Left lung (tissue), 4 donors: ENCODE measurements at regions not wholly inside any gene's neighbourhood (a gene's known extent, or its start where the extent isn't known, plus 50 kb on each side); places are given as distances from the start of the nearest gene placed in this dataset.

Experiments used
- ATAC-seq: fragments of 200-7000 bp; cut with Tn5 transposase; one replicate; pipeline ENCODE4 v1.9.1; 2020; ENCODE audit warnings: moderate library complexity
- DNase-seq, 4 donors: peaks; one replicate each; pipeline ENCODE4 v3.0.0-alpha.2; 2013 to 2020
- H3K27ac ChIP-seq, 2 donors: fragments of 200-600 bp; sonication (generic) in 1 of 2; one replicate each; pipeline versions ENCODE4 v1.5.0 to v1.8.0; 2020 to 2021
- H3K27me3 ChIP-seq, 2 donors: fragments of 200-600 bp; sonication (generic) in 1 of 2; one replicate each; pipeline versions ENCODE4 v1.5.0 to v1.8.0; 2020 to 2021
- H3K36me3 ChIP-seq, 2 donors: fragments of 200-600 bp; sonication (generic) in 1 of 2; one replicate each; pipeline versions ENCODE4 v1.5.0 to v1.8.0; 2020 to 2021
- H3K4me1 ChIP-seq, 2 donors: fragments of 200-600 bp; one replicate each; pipeline ENCODE4 v1.8.0; 2021
- H3K4me3 ChIP-seq, 2 donors: fragments of 200-600 bp; sonication (generic) in 1 of 2; one replicate each; pipeline versions ENCODE4 v1.5.0 to v1.8.0; 2020 to 2021; ENCODE audit warnings: mild to moderate bottlenecking in 1 of 2
- H3K9me3 ChIP-seq, 2 donors: fragments of 200-600 bp; sonication (generic) in 1 of 2; one replicate each; pipeline versions ENCODE4 v1.5.0 to v1.8.0; 2020 to 2021
- intact Hi-C, 2 donors: fragments of 100-400 bp; cut with DNase I; formaldehyde crosslinking; loops; one replicate each; pipeline versions ENCODE4 v1.11.2 to v1.14.2; 2022
- TF ChIP-seq, protein P1 (sequence below), 2 donors: fragments of 200-600 bp; sonication (generic) in 1 of 2; IDR thresholded peaks; one replicate each; pipeline versions ENCODE4 v1.5.0 to v1.8.0; 2021; ENCODE audit warnings: antibody characterized with exemption in 2 of 2
- donor health status: DM: no; HTN: yes; CAD: no.
- donor health status: DM: no; HTN: no; CAD: no.

DNA sequence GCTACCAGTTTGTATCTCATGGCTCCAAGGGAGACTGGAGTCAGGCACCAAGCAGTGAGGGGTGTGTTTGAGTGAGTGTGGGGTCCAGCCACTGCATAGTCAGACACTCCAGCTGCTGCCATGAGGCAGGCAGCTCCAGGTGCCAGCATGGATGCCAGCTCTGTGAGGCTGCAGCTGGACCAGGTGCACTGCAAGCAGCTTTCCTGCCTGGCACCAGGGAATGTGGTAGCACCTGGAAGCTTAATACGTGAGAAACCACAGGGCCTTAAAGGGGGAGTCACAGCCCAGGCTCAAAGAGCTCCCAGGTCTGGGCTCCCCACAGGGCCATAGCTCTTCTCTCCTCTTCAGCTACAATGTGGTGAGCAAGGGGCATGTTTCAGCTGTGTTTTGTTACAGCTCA is 817.8 kb upstream of the LUZP2 start:
- DNase-seq (peak in 1 of 4 donors; percentile 37), ATAC-seq (no peak)
- Histone ChIP-seq H3K9me3 (no peaks in the 10 kb centered on the region), H3K4me1 (no peaks in the 10 kb centered on the region), H3K27ac (no peak overlapping the region), H3K36me3 (no peaks in the 10 kb centered on the region), H3K4me3 (no peak overlapping the region), H3K27me3 (no peaks in the 10 kb centered on the region)
- intact Hi-C loops, result no loop called here
- TF ChIP-seq, protein P1, sequence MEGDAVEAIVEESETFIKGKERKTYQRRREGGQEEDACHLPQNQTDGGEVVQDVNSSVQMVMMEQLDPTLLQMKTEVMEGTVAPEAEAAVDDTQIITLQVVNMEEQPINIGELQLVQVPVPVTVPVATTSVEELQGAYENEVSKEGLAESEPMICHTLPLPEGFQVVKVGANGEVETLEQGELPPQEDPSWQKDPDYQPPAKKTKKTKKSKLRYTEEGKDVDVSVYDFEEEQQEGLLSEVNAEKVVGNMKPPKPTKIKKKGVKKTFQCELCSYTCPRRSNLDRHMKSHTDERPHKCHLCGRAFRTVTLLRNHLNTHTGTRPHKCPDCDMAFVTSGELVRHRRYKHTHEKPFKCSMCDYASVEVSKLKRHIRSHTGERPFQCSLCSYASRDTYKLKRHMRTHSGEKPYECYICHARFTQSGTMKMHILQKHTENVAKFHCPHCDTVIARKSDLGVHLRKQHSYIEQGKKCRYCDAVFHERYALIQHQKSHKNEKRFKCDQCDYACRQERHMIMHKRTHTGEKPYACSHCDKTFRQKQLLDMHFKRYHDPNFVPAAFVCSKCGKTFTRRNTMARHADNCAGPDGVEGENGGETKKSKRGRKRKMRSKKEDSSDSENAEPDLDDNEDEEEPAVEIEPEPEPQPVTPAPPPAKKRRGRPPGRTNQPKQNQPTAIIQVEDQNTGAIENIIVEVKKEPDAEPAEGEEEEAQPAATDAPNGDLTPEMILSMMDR (IDR thresholded peaks at IDR 0.05), result no peak

DNA sequence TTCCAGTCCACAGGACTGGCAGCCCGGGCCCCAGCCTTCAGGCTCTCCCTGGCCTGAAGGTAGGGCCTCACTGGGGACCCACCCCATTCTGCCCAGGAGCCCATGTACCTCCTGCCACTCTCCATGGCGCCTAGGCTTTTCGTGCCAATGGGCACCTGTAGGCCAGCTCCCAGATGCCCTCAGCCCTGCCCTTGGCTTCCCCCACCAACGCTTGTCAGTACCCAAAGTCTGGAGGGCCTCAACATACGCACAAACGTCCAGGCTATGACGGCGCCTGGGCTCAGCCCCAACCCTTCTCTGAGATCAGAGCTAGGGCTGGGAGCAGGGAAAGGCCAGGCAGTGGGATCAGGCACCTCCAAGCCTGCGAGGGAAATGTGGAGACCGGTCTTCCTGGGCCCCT is 816.9 kb upstream of the LUZP2 start:
- no peak overlapping the region for H3K27ac ChIP-seq
- no peaks in the 10 kb centered on the region for H3K4me1 ChIP-seq
- peak in 2 of 4 donors; percentile 29 to 53 for DNase-seq
- ATAC-seq, result no peak
- no peaks in the 10 kb centered on the region for H3K36me3 ChIP-seq
- no peaks in the 10 kb centered on the region for H3K27me3 ChIP-seq
- H3K9me3 ChIP-seq, result no peaks in the 10 kb centered on the region
- intact Hi-C loops, result no loop called here
- H3K4me3 ChIP-seq, result no peak overlapping the region
- TF ChIP-seq, protein P1 (IDR thresholded peaks at IDR 0.05), result no peak

DNA sequence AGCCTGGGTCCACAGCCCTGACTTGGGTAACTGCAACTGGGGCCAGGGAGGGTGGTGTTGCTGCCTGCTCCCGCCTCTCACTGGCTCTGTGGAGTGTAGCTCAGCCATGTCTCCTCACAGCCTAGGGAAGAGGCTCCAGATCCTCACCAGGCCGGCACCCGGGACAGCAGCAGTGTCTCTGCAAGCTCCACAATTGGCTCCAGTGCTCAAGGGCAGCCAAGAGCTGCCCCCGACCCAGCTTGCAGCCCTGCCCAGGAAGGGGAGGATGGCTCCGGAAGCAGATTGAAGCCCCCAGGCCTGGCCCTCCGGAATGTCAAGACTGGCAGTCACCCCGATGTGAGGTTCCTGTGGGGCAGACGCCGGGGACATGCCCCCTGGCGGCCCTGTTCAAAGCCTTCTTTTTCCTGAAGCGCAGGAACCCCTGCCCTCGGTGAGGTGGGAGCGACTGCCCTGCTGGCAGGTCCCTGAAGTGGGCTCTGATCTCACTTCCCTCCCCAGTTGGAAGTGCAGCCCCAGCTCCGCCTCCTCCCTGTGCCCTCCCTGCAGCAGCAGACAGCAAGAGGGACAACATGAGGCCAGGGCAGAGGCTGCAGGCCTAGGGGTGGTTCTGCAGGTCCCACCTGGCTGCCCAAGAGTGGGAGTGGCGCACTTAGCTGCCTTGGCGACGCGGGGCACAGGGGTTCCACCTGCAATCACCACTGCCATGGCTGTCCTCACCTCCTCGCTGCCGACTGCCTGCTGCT is 816.2 kb upstream of the LUZP2 start:
- intact Hi-C loops, result no loop called here
- H3K36me3 ChIP-seq, result no peaks in the 10 kb centered on the region
- no peak overlapping the region for H3K4me3 ChIP-seq
- no peak for ATAC-seq
- TF ChIP-seq, protein P1 (IDR thresholded peaks at IDR 0.05), result no peak
- DNase-seq, result peak in 1 of 4 donors; percentile 68
- no peaks in the 10 kb centered on the region for H3K4me1 ChIP-seq
- no peak overlapping the region for H3K27ac ChIP-seq
- H3K9me3 ChIP-seq, result no peaks in the 10 kb centered on the region
- H3K27me3 ChIP-seq, result no peaks in the 10 kb centered on the region

DNA sequence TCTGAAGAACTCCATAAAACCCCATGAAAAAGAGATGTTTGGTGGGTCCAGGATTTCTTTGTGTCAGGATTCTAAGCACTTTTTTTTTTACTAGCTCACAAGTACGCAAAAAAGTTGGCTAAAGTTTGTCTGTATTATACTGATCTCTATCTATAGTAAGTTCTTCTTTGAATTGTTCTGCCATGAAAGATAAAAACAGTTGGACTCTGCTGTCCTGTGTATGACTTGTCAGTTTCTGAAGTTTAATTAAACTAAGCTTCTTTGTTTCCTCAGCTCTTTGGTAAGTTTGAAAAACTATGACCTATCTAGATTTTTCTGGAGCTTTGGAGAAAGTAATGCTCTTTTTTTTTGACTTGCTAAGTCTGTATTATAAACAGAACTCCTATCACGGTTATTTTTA is 812.2 kb upstream of the LUZP2 start:
- Histone ChIP-seq H3K27me3 (no peaks in the 10 kb centered on the region), H3K9me3 (no peaks in the 10 kb centered on the region), H3K27ac (no peak overlapping the region), H3K36me3 (no peaks in the 10 kb centered on the region), H3K4me3 (no peak overlapping the region), H3K4me1 (no peaks in the 10 kb centered on the region)
- no peak for ATAC-seq
- no peak for DNase-seq
- intact Hi-C loops, result no loop called here
- TF ChIP-seq, protein P1 (IDR thresholded peaks at IDR 0.05), result no peak

DNA sequence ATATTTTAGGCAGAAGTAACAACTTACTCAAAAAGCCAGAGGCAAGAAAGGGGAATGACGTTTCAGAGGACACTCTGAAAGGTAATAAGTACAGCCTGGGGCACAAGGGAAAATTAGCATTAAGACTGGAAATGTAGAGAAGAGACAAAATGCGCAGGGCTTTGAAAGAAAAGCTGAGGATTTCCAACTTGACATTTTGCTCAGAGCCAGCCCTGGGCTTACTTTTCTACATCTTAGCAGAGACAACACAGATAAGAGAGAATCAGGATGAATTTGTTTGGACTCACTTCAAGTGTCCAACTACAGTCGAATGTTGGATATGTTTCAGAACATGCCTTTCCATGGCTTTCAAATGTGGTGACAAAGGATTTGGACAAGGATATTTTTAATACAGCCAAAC is 808.9 kb upstream of the LUZP2 start:
- Histone ChIP-seq H3K36me3 (no peaks in the 10 kb centered on the region), H3K27me3 (no peaks in the 10 kb centered on the region), H3K4me1 (no peaks in the 10 kb centered on the region), H3K4me3 (no peak overlapping the region), H3K27ac (no peak overlapping the region), H3K9me3 (no peaks in the 10 kb centered on the region)
- no peak for DNase-seq
- no peak for ATAC-seq
- intact Hi-C loops, result no loop called here
- TF ChIP-seq, protein P1 (IDR thresholded peaks at IDR 0.05), result no peak
